Body of pancreas (tissue), 4 donors: ENCODE measurements at regions not wholly inside any gene's neighbourhood (a gene's known extent, or its start where the extent isn't known, plus 50 kb on each side); places are given as distances from the start of the nearest gene placed in this dataset.

ENCODE experiments used
- POLR2A ChIP-seq, 3 donors: fragments of 450-650 bp; IDR thresholded peaks; one replicate each; pipeline ENCODE4 v1.6.1; 2016; ENCODE audit warnings: antibody characterized with exemption in 3 of 3, mild to moderate bottlenecking in 2 of 3
- TF ChIP-seq, protein P1 (sequence below), 7 experiments: fragments of 450-650 bp in 4 of 7; fragments of 200-600 bp in 3 of 7; sonication (generic) in 3 of 7; IDR thresholded peaks; one replicate each; pipeline ENCODE4 v1.5.1; 2016 to 2019; ENCODE audit warnings: antibody characterized with exemption in 7 of 7

DNA sequence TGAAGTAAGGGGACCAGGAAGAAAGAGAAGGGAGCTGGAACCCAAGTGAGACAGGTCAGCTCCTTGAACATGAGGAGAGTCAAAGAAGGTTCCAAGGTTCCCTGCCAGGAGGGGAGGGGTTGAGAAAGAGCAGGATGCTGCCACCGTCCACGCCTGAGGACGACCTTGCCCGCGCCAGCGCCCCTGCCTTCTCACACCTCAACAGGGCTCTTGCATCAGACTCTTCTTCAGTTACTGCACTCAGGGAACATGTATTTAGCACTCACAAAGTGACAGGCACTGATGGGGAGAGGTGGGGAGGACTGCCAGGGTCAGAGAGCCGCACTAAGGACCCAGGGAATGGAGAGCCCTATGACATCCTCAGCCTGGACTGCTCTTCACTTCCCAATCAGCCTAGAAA lies 102.1 kb upstream of the NUDT4 start:
- TF ChIP-seq, protein P1, sequence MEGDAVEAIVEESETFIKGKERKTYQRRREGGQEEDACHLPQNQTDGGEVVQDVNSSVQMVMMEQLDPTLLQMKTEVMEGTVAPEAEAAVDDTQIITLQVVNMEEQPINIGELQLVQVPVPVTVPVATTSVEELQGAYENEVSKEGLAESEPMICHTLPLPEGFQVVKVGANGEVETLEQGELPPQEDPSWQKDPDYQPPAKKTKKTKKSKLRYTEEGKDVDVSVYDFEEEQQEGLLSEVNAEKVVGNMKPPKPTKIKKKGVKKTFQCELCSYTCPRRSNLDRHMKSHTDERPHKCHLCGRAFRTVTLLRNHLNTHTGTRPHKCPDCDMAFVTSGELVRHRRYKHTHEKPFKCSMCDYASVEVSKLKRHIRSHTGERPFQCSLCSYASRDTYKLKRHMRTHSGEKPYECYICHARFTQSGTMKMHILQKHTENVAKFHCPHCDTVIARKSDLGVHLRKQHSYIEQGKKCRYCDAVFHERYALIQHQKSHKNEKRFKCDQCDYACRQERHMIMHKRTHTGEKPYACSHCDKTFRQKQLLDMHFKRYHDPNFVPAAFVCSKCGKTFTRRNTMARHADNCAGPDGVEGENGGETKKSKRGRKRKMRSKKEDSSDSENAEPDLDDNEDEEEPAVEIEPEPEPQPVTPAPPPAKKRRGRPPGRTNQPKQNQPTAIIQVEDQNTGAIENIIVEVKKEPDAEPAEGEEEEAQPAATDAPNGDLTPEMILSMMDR (IDR thresholded peaks at IDR 0.05): no peak
- TF ChIP-seq POLR2A (IDR thresholded peaks at IDR 0.05): no peak
